GM12872 (cell line): ENCODE measurements at regions not wholly inside any gene's neighbourhood (a gene's known extent, or its start where the extent isn't known, plus 50 kb on each side); places are given as distances from the start of the nearest gene placed in this dataset.

Source experiments
- TF ChIP-seq, protein P1 (sequence below): IDR thresholded peaks from 3 replicates; pipeline ENCODE4 v1.5.1; 2011; ENCODE audit warnings: low read depth, mild to moderate bottlenecking, low read length, moderate library complexity; ENCODE audit not compliant: insufficient read depth

DNA sequence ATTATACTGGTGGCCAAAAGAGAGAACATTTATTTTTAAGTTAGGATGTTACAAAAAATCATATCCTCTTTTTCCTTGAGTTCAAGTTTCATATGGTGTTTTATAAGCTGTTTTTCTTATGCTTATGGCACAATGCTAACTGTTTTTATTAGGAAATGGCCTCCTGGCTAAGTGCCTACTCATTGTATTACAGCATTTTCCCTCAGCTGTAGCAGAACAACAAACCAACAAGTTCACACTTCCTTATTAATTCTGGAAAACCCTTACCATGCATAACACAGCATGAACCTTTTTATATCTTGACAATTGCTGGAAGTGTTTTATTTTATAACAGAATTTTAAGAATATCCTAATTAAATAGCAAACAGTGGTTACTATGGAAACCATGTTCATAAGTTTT is 165.8 kb downstream of the GASK1B start:
- TF ChIP-seq, protein P1, sequence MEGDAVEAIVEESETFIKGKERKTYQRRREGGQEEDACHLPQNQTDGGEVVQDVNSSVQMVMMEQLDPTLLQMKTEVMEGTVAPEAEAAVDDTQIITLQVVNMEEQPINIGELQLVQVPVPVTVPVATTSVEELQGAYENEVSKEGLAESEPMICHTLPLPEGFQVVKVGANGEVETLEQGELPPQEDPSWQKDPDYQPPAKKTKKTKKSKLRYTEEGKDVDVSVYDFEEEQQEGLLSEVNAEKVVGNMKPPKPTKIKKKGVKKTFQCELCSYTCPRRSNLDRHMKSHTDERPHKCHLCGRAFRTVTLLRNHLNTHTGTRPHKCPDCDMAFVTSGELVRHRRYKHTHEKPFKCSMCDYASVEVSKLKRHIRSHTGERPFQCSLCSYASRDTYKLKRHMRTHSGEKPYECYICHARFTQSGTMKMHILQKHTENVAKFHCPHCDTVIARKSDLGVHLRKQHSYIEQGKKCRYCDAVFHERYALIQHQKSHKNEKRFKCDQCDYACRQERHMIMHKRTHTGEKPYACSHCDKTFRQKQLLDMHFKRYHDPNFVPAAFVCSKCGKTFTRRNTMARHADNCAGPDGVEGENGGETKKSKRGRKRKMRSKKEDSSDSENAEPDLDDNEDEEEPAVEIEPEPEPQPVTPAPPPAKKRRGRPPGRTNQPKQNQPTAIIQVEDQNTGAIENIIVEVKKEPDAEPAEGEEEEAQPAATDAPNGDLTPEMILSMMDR, result no peak

GRCh38 chr4:158005021-158005420 is 167.8 kb downstream of the GASK1B start:
- TF ChIP-seq, protein P1, result no peak

DNA sequence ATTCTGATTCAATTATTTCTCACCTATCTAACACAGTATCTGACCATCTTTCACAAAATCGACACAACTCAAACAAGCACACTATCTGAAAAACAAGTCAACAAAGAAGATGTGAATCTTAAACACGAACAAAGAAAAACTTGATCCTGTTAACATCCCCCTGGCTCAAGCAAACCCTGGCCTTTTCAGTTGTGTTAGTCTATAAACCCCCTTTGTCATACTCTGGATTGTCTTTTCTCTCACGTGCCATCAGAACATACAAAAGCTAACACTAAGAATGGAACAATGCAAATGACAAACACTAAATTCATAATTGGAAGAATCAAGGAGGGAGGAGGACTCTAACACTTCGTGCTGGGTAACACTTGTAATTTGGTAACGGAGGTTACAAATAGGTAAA is 168.7 kb downstream of the GASK1B start:
- TF ChIP-seq, protein P1, result no peak

- TF ChIP-seq, protein P1, result no peak
Observed at GRCh38 chr4:158003212-158003611, 169.6 kb downstream of the GASK1B start.

- TF ChIP-seq, protein P1, result no peak
Observed at GRCh38 chr4:158002173-158002572, 170.7 kb downstream of the GASK1B start.

DNA sequence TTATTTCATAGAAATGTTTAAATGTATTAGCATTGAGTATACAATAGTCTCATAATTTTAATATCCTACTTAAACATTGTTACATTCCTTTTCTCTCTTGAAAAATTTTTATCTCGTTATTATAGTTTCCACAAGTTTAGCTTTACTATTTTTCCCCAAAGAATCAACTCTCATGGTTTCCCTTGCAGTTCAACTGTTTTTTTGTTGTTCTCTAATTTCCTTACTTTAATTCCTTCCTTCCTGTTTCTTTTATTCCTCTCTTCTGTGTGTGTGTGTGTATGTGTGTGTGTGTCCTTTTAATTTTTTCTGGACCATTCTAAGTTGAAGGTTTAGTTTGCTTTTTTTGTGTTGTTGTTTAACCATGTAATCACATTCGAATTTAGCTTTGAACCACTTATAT is 171.1 kb downstream of the GASK1B start:
- TF ChIP-seq, protein P1, result no peak

DNA sequence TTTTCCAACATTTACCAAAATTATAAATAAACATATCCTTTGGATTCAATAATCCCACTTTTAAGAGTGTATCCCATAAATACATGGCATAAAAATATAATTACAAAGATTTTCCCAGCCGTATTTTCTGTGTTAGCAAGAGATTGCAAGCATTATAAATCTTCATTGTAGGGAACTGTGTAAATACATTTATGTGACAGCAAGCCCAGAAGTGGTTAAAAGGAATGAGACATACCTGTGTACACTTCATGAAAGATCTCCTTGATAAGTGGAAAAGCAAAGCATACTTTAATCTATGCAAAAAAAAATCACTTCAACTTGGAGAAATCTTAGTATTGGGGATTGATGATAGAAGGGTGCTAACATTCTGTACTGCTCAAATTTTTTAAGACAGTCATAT is 173.1 kb downstream of the GASK1B start:
- TF ChIP-seq, protein P1, result no peak

DNA sequence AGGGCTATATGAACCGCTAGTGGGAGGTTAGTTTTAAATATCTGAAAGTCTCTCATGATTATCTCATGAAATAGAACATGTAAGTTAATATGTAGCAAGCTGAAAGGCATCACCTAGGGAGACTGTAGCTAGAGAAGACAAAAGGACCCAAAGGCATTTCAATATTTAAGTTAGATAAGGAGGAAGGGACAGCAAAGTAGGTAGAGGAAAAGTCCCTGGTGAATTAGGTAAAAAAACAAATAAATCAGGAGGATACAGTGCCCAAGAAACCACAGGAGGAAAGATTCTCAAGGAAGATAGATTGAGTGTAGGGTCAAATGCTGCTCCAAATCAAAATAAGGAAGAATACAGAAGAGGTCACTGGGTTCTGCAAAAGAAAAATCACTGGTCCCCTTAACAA is 175.5 kb downstream of the GASK1B start:
- TF ChIP-seq, protein P1, result no peak
